ENCODE measurements at regions not wholly inside any gene's neighbourhood (a gene's known extent, or its start where the extent isn't known, plus 50 kb on each side); places are given as distances from the start of the nearest gene placed in this dataset.

DNA sequence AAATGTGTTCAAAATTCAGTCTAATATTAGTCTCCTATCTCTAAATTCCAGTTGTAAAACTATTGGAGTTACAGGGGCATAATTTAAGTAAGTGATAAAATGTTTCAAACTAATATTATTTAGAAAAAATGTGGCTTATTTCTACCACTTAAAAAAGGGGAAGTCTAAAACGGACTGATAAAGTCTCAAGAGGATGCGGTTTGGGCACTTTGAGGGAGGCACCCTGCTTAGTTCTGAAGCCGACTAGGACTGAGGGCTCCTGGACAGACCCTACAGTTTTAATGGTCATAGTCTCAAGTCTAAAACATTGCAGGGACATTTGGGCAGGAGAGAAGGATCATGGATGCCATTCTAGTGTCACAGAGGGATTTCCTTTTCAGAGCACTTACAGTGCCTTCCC is 566.3 kb downstream of the NR2F2 start:
- TF ChIP-seq, protein P1, sequence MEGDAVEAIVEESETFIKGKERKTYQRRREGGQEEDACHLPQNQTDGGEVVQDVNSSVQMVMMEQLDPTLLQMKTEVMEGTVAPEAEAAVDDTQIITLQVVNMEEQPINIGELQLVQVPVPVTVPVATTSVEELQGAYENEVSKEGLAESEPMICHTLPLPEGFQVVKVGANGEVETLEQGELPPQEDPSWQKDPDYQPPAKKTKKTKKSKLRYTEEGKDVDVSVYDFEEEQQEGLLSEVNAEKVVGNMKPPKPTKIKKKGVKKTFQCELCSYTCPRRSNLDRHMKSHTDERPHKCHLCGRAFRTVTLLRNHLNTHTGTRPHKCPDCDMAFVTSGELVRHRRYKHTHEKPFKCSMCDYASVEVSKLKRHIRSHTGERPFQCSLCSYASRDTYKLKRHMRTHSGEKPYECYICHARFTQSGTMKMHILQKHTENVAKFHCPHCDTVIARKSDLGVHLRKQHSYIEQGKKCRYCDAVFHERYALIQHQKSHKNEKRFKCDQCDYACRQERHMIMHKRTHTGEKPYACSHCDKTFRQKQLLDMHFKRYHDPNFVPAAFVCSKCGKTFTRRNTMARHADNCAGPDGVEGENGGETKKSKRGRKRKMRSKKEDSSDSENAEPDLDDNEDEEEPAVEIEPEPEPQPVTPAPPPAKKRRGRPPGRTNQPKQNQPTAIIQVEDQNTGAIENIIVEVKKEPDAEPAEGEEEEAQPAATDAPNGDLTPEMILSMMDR (IDR thresholded peaks at IDR 0.05; ENCODE audit: borderline replicate concordance, control extremely low read depth, extremely low read depth, insufficient read depth, missing control alignments), result no peak
- in situ Hi-C loops (cut with MboI; ENCODE audit: low sequenced_read_pairs, unreplicated experiment), result no loop called here
- no peak for DNase-seq (ENCODE audit: low spot score)

DNA sequence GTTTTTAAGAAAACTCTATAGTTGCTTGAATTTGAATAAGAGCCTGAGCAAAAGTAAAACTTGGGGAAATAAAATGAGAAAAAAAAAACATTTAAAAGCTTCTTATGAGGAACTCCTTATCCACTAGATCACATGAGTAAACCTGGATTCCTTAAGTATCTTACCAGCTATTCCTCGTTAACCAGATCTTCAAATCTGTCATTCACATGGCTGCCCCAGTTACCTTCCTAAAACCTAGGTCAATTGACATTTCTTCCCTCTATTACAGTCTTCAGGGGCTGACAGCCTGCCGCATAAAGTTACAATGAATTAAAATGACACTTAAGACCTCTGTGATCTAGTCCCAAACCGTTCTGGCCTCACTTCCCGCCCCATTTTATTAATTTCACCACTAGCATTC is 583.6 kb downstream of the NR2F2 start:
- no peak for DNase-seq (ENCODE audit: low spot score)
- in situ Hi-C loops (cut with MboI; ENCODE audit: low sequenced_read_pairs, unreplicated experiment), result no loop called here

DNA sequence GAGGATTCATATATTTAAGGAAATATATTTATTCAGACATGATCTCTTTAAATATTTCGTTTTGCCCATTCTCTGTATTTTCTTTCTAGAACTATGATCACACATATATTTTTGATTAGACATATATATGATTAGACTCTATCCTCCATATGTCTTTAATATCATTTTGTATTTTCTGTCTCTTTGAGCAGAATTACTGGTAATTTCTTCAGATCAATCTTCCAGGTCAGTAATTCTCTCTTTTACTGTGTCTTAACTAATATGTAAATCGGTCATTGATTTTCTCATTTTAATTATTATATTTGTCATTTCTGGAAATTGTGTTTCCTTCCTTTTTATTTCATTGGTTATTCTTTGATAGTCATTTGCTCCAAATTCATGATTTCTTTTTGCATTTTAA is 586.2 kb downstream of the NR2F2 start:
- in situ Hi-C loops (cut with MboI; ENCODE audit: low sequenced_read_pairs, unreplicated experiment), result no loop called here
- DNase-seq (ENCODE audit: low spot score), result no peak
- TF ChIP-seq, protein P1 (IDR thresholded peaks at IDR 0.05; ENCODE audit: borderline replicate concordance, control extremely low read depth, extremely low read depth, insufficient read depth, missing control alignments), result no peak

More for the DNA sequence above, 583.6 kb downstream of the NR2F2 start:
- TF ChIP-seq, protein P1 (IDR thresholded peaks at IDR 0.05; ENCODE audit: borderline replicate concordance, control extremely low read depth, extremely low read depth, insufficient read depth, missing control alignments), result no peak

DNA sequence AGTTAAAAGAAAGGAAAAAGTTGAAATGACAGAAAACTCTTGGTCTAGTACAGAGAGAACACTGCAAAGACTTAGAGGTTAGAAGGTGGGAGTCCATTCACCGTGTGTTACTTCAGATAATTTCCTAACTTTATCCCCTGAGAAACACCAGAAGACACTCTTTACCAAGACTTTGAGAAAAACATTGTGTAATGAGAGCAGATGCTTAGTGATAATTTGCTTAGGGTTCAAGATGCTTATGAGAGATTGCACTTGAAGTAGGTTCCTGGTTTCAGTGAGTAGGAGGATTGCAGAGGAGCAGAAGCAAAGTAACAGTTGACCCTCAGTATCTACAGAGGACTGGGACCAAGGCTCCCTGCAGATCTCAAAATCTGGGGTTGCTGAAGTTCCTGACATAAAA is 594.1 kb downstream of the NR2F2 start:
- DNase-seq (ENCODE audit: low spot score), result no peak
- in situ Hi-C loops (cut with MboI; ENCODE audit: low sequenced_read_pairs, unreplicated experiment), result no loop called here
- TF ChIP-seq, protein P1 (IDR thresholded peaks at IDR 0.05; ENCODE audit: borderline replicate concordance, control extremely low read depth, extremely low read depth, insufficient read depth, missing control alignments), result no peak

DNA sequence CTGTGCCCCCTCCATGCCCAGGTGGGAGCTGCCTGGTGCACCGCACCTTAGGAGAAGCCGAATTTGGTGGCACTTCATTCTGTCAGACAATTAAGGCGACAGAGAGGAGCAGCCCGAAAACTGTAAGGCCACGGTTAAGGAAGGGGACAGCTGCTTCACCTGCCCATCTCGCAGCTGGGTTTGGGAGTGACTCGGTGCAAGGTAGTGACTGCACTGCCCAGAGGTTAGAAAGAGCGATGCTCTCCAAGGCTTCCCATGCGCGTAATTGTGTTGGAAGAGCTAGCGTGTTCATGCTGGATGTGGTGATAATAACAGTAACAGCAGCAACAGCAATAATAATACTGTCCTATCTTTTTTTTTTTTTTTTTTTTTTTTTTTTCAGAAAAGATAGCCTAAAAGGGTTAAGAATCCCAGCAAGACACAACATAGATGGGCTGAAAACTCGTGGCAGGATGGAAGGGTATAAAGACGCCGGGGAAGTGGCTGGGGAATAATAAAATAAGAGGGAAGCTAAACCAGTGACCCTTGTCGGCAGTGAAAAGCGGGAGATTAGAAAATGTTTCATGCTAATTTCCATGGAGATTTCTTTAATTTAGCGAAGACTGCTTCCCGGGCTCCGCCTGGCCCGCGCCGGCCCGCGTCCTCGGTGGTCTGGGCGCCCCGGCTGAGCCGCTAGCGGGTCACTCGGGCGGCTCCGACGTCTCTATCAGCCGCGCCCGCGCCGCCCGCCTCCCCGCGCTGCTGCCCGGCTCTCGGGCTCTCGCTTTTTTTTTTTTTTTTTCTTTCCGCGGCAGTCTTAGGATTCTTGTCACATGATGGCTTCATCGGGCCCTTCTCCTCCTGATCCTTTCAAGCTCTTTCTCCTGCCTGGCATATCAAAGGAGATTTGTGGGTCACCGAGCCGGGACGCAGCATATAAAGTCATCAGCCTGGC is 617.1 kb downstream of the NR2F2 start:
- TF ChIP-seq, protein P1 (IDR thresholded peaks at IDR 0.05; ENCODE audit: borderline replicate concordance, control extremely low read depth, extremely low read depth, insufficient read depth, missing control alignments), result no peak
- in situ Hi-C loops (cut with MboI; ENCODE audit: low sequenced_read_pairs, unreplicated experiment), result no loop called here
- no peak for DNase-seq (ENCODE audit: low spot score)

DNA sequence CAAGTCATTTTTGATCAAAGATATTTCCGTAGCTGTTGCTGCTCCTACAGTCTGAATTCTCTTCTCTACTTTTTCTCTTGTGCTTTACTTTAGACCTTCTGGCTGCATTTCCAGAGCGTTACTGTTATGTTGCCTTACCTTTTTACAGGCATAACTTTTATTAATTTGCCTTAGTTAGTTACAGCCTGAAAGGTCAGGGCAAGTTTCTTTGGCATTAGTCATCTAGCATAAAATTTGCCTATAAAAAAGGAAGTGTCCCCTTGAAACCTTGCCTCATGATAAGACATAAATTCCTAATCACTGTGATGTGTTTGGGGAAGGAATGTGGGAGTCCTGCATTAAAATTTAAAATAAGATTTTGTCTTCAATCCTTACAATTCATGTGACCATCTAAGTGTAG is 618.5 kb downstream of the NR2F2 start:
- in situ Hi-C loops (cut with MboI; ENCODE audit: low sequenced_read_pairs, unreplicated experiment), result no loop called here
- no peak for DNase-seq (ENCODE audit: low spot score)
- TF ChIP-seq, protein P1 (IDR thresholded peaks at IDR 0.05; ENCODE audit: borderline replicate concordance, control extremely low read depth, extremely low read depth, insufficient read depth, missing control alignments), result no peak

All from GM13976 (cell line).